ENCODE measurements at regions not wholly inside any gene's neighbourhood (a gene's known extent, or its start where the extent isn't known, plus 50 kb on each side); places are given as distances from the start of the nearest gene placed in this dataset.

DNA sequence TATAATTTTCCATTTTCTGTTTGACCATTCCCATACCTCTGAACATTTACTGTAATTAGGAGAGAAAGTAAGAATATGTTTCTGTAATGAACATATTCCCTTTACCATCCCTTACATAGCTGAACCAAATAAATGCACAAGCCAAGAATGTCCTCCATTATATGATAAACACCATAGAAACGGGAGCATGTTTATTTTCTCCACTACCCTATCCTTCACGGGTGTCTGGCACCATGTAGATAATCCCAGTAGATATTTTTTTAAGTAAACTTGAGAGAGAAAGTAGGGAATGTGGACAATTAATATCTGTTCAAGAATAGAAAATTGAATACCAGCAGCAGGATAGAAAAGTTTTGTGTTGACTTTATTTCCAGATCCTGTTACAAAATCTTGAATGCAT is 928.4 kb downstream of the EFNB2 start:
- no peak for DNase-seq (ENCODE audit: low read depth)

GRCh38 chr13:105602956-105603670 is 932.3 kb downstream of the EFNB2 start:
- no peak for DNase-seq (ENCODE audit: low read depth)

DNA sequence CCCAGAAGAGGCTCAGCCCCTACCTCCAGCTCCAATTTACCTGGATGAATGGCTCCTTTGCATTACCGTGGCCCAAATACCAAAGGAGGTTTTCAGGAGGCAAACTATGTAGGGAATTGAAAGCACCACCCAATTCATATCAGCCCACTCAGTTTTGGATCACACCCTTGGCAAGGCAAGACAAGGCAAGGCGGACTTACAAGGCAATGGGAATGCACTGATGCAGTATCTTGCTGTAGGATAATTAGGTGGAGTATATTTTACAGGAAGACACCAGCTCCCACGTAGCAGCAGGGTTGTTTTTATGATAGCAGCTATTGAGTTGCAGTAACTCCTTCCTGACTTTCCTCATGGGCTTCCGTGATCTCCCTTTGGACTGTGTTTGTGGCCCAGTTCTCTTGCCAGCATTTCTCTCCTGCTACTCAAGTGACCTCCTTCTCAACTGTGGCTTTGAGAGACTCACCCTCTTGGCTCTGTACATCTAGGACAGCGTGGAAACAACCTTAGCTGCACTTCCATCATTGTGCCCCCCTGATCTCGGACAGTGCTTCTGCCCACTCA is 935.9 kb downstream of the EFNB2 start:
- no peak for DNase-seq (ENCODE audit: low read depth)

GRCh38 chr13:105598529-105598928 is 936.9 kb downstream of the EFNB2 start:
- no peak for DNase-seq (ENCODE audit: low read depth)

- no peak for DNase-seq (ENCODE audit: low read depth)
Measured at GRCh38 chr13:105597573-105597972, 937.9 kb downstream of the EFNB2 start.

DNA sequence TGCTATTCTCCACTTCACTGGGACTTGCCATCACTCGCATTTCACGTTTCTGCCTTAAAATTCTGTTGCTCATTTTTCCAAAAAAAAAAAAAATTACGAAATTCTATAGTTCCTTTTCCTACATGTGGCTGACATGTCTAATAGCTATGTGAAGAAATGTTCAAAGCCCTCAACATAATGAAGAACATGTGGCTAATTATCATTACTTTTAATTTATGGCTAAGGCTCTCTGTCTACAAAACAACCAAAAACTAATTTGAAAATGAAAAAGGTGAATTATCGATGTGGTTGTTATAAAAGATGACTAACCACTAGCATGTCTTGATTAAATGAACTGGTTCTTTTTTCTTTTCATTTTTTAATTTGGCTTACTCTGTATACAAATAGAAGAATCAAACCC is 940.0 kb downstream of the EFNB2 start:
- DNase-seq (ENCODE audit: low read depth) = no peak

DNA sequence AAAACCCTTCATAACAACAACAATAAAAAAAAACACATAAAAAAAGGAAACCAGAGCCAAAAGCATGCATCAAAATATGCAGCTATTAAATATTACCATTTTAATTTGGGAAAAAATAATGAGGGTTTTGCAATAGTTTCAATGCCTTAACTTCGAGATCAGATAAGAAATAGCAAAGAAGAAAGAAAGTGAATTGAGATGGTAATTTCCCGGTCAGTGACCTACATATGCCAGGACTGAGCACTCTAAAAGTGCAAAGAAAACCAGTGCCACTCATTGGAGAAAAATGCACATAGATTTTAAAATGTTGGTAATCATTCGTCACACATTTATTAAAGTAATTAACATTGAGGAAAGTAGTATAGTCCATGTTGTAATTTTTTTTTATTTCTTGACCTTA is 944.2 kb downstream of the EFNB2 start:
- DNase-seq (ENCODE audit: low read depth) = no peak

- no peak for DNase-seq (ENCODE audit: low read depth)
Measured at GRCh38 chr13:105587786-105588185, 947.7 kb downstream of the EFNB2 start.

DNA sequence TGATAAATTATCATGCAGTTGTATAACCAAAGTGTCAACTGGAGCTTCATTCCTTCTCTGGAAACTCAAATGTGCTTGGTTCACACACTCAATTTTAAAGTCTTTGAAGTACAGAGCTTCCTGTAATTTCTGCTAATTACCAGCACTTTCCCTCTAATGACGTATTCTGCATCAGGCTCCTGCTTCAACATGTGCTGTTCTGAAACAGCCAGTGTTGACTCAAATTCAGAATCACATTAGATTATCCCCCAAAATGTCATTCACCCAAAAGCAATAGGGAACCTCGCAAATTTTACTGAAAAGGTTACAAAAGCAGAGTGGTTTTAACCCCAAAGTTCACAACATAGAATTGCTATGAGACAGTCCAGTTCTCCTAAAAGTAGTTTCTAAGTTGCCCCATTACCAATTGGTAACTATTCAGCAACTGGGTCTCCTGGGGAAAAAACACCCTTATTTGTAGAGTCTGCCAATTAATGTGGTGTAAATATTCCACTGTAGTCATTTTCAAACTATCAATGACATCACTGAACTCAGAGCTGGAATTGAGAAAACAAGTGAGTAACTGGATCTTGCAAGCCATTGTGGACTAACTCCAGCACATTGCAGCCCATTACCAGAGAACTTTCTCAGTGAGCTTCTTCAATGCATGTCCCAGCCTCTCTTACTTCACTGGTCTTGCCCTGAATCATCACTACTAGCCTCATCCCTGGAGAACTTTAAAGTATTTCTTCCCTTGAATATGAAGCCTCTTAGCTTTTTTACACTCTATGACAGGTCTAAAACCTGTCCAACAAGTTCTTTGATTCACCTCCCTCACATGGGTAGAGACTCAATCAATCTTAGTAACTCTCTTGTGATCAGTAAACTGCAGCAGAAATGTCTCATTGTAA is 955.4 kb downstream of the EFNB2 start:
- no peak for DNase-seq (ENCODE audit: low read depth)

GRCh38 chr13:105573136-105573535 is 962.3 kb downstream of the EFNB2 start:
- no peak for DNase-seq (ENCODE audit: low read depth)

DNA sequence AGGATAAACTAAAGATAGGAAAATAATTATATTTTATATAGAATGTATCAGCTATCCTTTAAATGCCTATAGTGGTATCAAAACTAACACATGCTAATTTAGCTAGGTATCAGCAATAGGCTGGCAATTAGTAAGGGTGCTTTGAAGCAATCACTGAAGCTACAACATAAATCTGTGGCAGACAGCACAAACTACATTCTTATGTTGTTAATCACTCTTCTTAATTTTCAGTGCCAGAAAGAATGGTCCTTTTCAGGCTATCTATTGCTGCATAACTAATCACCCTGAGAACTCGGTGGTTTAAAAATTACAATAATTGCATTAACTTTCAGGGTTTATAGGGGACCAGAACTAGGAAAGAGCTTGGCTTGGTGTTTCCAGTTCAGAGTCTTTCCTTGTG is 963.1 kb downstream of the EFNB2 start:
- no peak for DNase-seq (ENCODE audit: low read depth)

- no peak for DNase-seq (ENCODE audit: low read depth)
Measured at GRCh38 chr13:105569816-105570215, 965.6 kb downstream of the EFNB2 start.

- no peak for DNase-seq (ENCODE audit: low read depth)
Measured at GRCh38 chr13:105567951-105568525, 967.4 kb downstream of the EFNB2 start.

GRCh38 chr13:105565136-105565727 is 970.2 kb downstream of the EFNB2 start:
- DNase-seq (ENCODE audit: low read depth) = no peak

DNA sequence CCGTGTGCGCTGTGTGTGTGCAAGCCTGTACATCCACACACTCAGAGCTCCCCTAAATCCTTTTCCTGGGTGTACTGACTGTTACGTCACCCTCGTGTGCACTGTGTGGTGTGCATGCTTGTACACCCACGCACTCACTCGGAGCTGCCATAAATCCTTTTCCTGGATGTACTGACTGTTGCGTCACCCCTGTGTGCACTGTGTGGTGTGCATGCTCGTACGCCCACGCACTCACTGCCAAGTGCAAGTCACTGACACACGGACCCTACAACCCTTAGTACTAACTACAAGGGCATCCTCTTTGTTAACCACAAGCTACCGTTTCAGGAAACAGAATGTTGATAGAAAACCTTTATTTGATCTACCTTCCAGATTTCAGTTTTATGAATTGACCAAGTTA is 983.4 kb downstream of the EFNB2 start:
- DNase-seq (ENCODE audit: low read depth) = no peak

GRCh38 chr13:105547851-105548250 is 987.6 kb downstream of the EFNB2 start:
- no peak for DNase-seq (ENCODE audit: low read depth)

- no peak for DNase-seq (ENCODE audit: low read depth)
Measured at GRCh38 chr13:105545811-105546210, 989.7 kb downstream of the EFNB2 start.

DNA sequence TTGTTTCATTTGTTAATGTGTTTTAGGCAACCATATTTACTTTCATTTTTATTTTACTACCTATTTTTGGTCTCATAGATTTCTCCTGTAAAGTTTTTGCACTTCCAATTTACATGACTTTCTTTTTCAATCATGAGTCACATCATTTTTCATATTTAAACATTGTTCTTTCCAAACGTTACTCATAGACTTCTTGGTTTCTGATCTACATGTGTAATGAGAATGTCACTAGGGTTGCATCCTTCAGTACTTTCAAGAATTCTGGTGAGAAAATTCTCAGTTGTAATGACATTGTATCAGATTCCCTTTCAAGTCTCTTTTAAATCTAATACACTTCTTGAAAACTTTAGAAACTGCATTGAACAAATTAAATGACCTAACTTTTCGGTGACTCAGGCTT is 991.7 kb downstream of the EFNB2 start:
- DNase-seq (ENCODE audit: low read depth) = no peak

GRCh38 chr13:105541565-105541964 is 993.9 kb downstream of the EFNB2 start:
- DNase-seq (ENCODE audit: low read depth) = no peak

- DNase-seq (ENCODE audit: low read depth) = no peak
Measured at GRCh38 chr13:105538346-105538745, 997.1 kb downstream of the EFNB2 start.

- no peak for DNase-seq (ENCODE audit: low read depth)
Measured at GRCh38 chr13:105537113-105537512, 998.3 kb downstream of the EFNB2 start.

DNA sequence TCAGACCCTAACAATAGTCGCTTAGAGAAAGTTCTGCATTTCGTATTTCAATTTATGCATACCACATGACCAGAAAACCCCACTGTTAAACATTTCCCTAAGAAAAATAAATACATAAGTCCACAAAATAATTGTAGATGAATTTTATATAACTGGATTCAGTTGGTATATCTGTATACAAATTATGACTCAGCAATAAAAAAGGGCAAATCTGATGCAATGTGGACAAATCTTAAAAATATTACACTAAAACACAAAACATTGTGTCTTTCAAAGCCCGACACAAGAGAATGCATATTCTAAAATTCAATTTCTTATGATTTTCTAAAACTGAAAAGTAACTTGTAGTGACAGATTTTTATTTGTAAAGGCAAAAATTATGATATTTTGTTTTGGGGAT is 1005.0 kb downstream of the EFNB2 start:
- DNase-seq (ENCODE audit: low read depth) = no peak
